Ovary (tissue), 7 donors: ENCODE measurements at regions not wholly inside any gene's neighbourhood (a gene's known extent, or its start where the extent isn't known, plus 50 kb on each side); places are given as distances from the start of the nearest gene placed in this dataset. TPM values are rescaled to one million over a fixed set of nuclear protein-coding genes. Genes with fewer than 3 reads are reported as not detected.

ENCODE experiments used
- DNase-seq, 5 donors: peaks; one replicate each; pipeline ENCODE4 v3.0.0-alpha.2; 2019 to 2020
- H3K27ac ChIP-seq, 2 donors: fragments of 200-600 bp; one replicate each; pipeline versions ENCODE4 v1.5.1 to v1.8.0; 2019 to 2022
- H3K27me3 ChIP-seq: fragments of 200-600 bp; one replicate; pipeline ENCODE4 v1.8.0; 2022
- H3K36me3 ChIP-seq: fragments of 200-600 bp; sonication (generic); one replicate; pipeline ENCODE4 v1.5.1; 2019
- H3K4me1 ChIP-seq: one replicate; pipeline ENCODE4 v1.8.1; 2013; ENCODE audit warnings: mild to moderate bottlenecking, moderate library complexity; ENCODE audit not compliant: insufficient read depth
- H3K4me3 ChIP-seq: fragments of 200-600 bp; sonication (generic); one replicate; pipeline ENCODE4 v1.5.1; 2017
- H3K9me3 ChIP-seq, 2 donors: fragments of 200-600 bp in 1 of 2; sonication (generic) in 1 of 2; one replicate each; pipeline versions ENCODE4 v1.5.1 to v1.8.1; 2013 to 2019; ENCODE audit warnings: mild to moderate bottlenecking in 1 of 2, moderate library complexity in 1 of 2
- WGBS, 3 donors: extraction: QIAGEN DNeasy Blood & Tissue Kit in 1 of 3; methylation state at CpG; one replicate each; pipeline versions ENCODE4 v1.1.5 to v1.1.7; 2013 to 2017; 5-methylcytosine and 5-hydroxymethylcytosine counted together
- intact Hi-C, 4 donors: fragments of 100-400 bp; cut with DNase I; formaldehyde crosslinking; loops; one replicate each; pipeline versions ENCODE4 v1.11.0 to v1.15.1; 2022 to 2023
- small RNA-seq: library from RNA; depleted of rRNA; stranded (forward); fragments of <200 nt; gene quantifications from one replicate; pipeline ENCODE3, GENCODE V24; 2016
- TF ChIP-seq, protein P1 (sequence below), 3 donors: fragments of 450-650 bp in 2 of 3; fragments of 200-600 bp in 1 of 3; IDR thresholded peaks; one replicate each; pipeline versions ENCODE4 v1.5.1 to v1.8.0; 2016 to 2022; ENCODE audit warnings: antibody characterized with exemption in 3 of 3, mild to moderate bottlenecking in 1 of 3
- donor health status: DM: no; HTN: no; CAD: no; lungs with moderate emphysema.
- donor health status: DM: no; HTN: no; CAD: no.
- donor health status: Bipolar disorder and iron deficiency.
- donor health status: DM: no; HTN: no; CAD: no.
- donor health status: DM: yes; HTN: yes; CAD: no.

DNA sequence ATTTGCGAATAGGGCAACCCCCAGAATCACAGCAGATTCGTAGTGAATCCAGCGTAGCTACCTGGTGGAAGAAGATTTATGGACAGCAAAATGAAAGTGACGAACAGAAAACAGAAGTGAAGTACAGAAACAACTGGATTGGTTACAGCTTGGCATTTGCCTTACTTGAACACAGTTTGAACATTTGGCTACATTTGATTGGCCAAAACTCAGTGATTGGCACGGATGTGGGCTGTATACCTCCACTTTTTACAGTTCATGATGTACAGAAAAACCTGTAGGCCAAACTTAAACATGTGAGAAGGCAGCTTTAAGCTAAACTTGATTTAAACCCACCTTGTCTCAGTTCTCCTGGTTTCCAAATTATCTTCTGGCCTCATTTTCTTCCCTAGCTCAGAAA, 49.9 kb upstream of the AMN1 start:
- WGBS, 3 donors: 92 to 93% (median 92%) methylated on average over 5 of the region's 5 CpGs
- Histone ChIP-seq H3K9me3 (no peaks in the 10 kb centered on the region), H3K4me1 (peaks cover 6% of the 10 kb centered on the region), H3K27ac (no peak overlapping the region), H3K4me3 (no peak overlapping the region), H3K36me3 (no peaks in the 10 kb centered on the region), H3K27me3 (no peaks in the 10 kb centered on the region)
- no peak for DNase-seq
- TF ChIP-seq, protein P1, sequence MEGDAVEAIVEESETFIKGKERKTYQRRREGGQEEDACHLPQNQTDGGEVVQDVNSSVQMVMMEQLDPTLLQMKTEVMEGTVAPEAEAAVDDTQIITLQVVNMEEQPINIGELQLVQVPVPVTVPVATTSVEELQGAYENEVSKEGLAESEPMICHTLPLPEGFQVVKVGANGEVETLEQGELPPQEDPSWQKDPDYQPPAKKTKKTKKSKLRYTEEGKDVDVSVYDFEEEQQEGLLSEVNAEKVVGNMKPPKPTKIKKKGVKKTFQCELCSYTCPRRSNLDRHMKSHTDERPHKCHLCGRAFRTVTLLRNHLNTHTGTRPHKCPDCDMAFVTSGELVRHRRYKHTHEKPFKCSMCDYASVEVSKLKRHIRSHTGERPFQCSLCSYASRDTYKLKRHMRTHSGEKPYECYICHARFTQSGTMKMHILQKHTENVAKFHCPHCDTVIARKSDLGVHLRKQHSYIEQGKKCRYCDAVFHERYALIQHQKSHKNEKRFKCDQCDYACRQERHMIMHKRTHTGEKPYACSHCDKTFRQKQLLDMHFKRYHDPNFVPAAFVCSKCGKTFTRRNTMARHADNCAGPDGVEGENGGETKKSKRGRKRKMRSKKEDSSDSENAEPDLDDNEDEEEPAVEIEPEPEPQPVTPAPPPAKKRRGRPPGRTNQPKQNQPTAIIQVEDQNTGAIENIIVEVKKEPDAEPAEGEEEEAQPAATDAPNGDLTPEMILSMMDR (IDR thresholded peaks at IDR 0.05): no peak
- intact Hi-C loops: no loop called here

Small RNA genes in the stretch of these regions (small RNA-seq; reads per million reads assigned to genes)
- gene RF00402 (not detected), gene RNU6-1069P (not detected)
